Stimulated activated CD4-positive, alpha-beta T cell treated with anti-CD3 and anti-CD28 coated beads, Interleukin-4, amount 100 ng/mL, for 24 hours (primary cell): ENCODE measurements at regions not wholly inside any gene's neighbourhood (a gene's known extent, or its start where the extent isn't known, plus 50 kb on each side); places are given as distances from the start of the nearest gene placed in this dataset.

Experiments used
- DNase-seq: peaks from one replicate; pipeline ENCODE4 v3.0.0-alpha.2; 2020

- DNase-seq = no peak
Observed at GRCh38 chr6:145042559-145042958, 692.8 kb downstream of the EPM2A start.

GRCh38 chr6:145043926-145044500 lies 691.3 kb downstream of the EPM2A start:
- no peak for DNase-seq

GRCh38 chr6:145044641-145045246 lies 690.6 kb downstream of the EPM2A start:
- no peak for DNase-seq

- no peak for DNase-seq
Observed at GRCh38 chr6:145045582-145045981, 689.7 kb downstream of the EPM2A start.

- no peak for DNase-seq
Observed at GRCh38 chr6:145047891-145048290, 687.4 kb downstream of the EPM2A start.

- DNase-seq = no peak
Observed at GRCh38 chr6:145051661-145052060, 683.7 kb downstream of the EPM2A start.

- no peak for DNase-seq
Observed at GRCh38 chr6:145055567-145055966, 679.8 kb downstream of the EPM2A start.

- DNase-seq = no peak
Observed at GRCh38 chr6:145060714-145061113, 674.6 kb downstream of the EPM2A start.

- no peak for DNase-seq
Observed at GRCh38 chr6:145063091-145063490, 672.2 kb downstream of the EPM2A start.

GRCh38 chr6:145067430-145067829 lies 667.9 kb downstream of the EPM2A start:
- no peak for DNase-seq

- no peak for DNase-seq
Observed at GRCh38 chr6:145068577-145068976, 666.7 kb downstream of the EPM2A start.

GRCh38 chr6:145069966-145070365 lies 665.4 kb downstream of the EPM2A start:
- no peak for DNase-seq

GRCh38 chr6:145070791-145071190 lies 664.5 kb downstream of the EPM2A start:
- DNase-seq = no peak

GRCh38 chr6:145071836-145072235 lies 663.5 kb downstream of the EPM2A start:
- DNase-seq = no peak

- DNase-seq = no peak
Observed at GRCh38 chr6:145073811-145074210, 661.5 kb downstream of the EPM2A start.

GRCh38 chr6:145074805-145075204 lies 660.5 kb downstream of the EPM2A start:
- DNase-seq = no peak

GRCh38 chr6:145075425-145075824 lies 659.9 kb downstream of the EPM2A start:
- DNase-seq = no peak

- DNase-seq = no peak
Observed at GRCh38 chr6:145076115-145076841, 659.0 kb downstream of the EPM2A start.

- no peak for DNase-seq
Observed at GRCh38 chr6:145077382-145077781, 657.9 kb downstream of the EPM2A start.

- no peak for DNase-seq
Observed at GRCh38 chr6:145080651-145081050, 654.7 kb downstream of the EPM2A start.

- no peak for DNase-seq
Observed at GRCh38 chr6:145081677-145082076, 653.6 kb downstream of the EPM2A start.

GRCh38 chr6:145082359-145082758 lies 653.0 kb downstream of the EPM2A start:
- no peak for DNase-seq

GRCh38 chr6:145086197-145086596 lies 649.1 kb downstream of the EPM2A start:
- DNase-seq = no peak

GRCh38 chr6:145087034-145087433 lies 648.3 kb downstream of the EPM2A start:
- no peak for DNase-seq
